GM19397 (cell line): ENCODE measurements at regions not wholly inside any gene's neighbourhood (a gene's known extent, or its start where the extent isn't known, plus 50 kb on each side); places are given as distances from the start of the nearest gene placed in this dataset.

Experiments used
- ATAC-seq: cut with Tn5 transposase; IDR thresholded peaks from one replicate; pipeline ENCODE4 v1.9.1; 2021; ENCODE audit warnings: mild to moderate bottlenecking, moderate library complexity; ENCODE audit not compliant: unreplicated experiment

- ATAC-seq, result no peak
Observed at GRCh38 chr18:42258301-42258965, 303.4 kb downstream of the PIK3C3 start.

GRCh38 chr18:42261731-42262130 is 306.7 kb downstream of the PIK3C3 start:
- ATAC-seq, result no peak

GRCh38 chr18:42264497-42264896 is 309.5 kb downstream of the PIK3C3 start:
- ATAC-seq, result no peak

GRCh38 chr18:42268186-42268725 is 313.2 kb downstream of the PIK3C3 start:
- no peak for ATAC-seq

DNA sequence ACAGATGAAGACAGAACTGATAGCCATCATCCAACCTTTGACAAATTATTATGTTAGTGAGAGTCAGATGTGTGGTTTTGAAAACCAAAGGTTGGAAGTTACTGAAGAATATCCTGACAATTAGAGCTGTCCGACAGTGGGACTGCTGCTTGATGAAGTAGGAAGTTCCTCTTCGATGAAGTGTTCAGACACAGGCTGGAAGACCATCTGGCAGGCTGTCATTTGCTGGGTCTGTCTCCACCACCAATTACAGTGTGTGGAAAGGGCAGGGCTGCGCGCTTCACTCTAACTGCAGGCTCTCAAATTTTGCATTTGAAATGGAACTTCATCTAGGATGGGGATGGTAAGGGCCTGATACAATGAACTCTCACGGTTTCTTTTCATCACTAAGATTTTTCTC is 313.8 kb downstream of the PIK3C3 start:
- no peak for ATAC-seq

GRCh38 chr18:42271647-42272414 is 316.8 kb downstream of the PIK3C3 start:
- ATAC-seq, result no peak

DNA sequence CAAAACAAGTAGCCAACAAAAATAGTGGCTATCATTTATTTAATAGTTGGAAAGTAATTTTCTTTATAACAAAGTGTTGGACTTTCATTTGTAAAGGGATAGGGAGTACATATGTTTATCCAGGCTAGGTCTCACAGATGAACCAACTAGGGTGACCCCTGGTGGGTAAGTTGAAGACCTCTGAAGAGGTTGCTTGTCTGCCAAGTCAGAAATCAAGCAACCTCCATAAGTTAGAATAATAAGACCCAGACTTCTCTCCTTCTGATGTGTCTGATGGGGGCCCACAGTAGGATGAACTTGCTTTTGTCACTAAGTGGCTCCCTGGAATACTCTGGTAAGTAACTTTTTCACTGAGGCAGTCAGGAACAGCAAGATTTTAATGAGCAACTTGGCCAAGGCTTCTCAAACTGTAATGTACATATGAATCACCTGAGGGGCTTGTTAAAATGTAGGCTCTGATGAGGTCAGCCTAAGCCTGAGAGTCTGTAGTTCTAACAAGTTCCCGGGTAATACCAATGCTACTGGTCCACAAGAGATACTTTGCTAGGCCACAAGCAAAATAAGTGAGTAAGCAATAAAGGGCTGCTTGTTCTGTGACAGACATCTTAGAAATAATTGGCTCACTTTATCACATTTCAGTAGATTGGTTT is 319.6 kb downstream of the PIK3C3 start:
- no peak for ATAC-seq

GRCh38 chr18:42275138-42275535 is 320.1 kb downstream of the PIK3C3 start:
- no peak for ATAC-seq

DNA sequence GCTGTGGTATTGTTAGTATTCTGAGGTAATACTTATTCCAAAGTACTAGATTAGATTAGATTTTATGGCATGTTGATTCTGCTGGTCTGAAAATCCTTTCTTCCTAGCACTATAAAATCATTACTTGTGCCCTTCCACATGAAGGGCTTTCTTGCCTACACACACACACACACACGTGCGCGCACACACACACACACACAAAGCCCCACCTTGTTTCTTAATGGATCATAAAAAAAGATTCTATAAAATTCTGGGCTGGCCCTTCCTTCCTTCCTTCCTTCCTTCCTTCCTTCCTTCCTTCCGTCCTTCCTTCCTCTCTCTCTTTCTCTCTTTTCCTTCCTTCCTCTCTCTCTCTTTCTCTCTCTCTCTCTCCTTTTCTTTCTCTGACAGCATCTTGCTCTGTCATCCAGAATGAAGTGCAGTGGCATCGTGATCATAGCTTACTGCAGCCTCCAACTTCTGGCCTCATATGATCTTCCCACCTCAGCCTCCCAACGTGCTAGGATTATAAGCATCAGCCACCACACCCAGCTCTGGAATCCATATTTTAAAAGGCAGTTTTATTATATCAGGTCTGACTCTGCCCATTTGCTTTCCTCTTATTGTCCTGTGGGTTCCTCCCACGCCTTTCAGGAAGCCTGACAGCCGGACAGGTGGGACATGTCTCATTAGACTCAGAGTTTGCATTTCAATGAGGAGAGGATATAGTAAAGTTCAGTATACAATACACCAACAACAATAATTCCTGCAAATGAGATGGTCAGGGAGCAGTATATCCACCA is 321.1 kb downstream of the PIK3C3 start:
- ATAC-seq, result no peak

GRCh38 chr18:42281124-42281523 is 326.1 kb downstream of the PIK3C3 start:
- ATAC-seq, result no peak

- ATAC-seq, result no peak
Observed at GRCh38 chr18:42281851-42282250, 326.8 kb downstream of the PIK3C3 start.

DNA sequence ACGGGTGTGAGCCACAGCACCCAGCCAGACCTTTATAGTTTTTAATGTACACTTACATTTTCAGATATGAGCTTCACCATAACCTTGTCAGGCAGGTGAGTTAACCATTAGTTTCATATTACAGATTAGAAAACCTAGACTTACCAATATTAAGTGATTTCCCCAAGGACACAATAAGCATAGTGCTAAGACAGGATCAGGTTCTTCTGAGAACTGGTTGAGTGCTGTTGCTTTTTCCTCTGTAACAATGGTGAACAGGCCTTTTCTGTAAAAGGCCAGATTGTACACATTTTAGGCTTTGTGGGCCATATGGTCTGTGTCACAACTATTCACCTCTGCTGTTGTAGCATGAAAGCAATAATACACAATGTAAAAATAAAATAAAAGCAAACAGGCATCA is 332.0 kb downstream of the PIK3C3 start:
- ATAC-seq, result no peak

DNA sequence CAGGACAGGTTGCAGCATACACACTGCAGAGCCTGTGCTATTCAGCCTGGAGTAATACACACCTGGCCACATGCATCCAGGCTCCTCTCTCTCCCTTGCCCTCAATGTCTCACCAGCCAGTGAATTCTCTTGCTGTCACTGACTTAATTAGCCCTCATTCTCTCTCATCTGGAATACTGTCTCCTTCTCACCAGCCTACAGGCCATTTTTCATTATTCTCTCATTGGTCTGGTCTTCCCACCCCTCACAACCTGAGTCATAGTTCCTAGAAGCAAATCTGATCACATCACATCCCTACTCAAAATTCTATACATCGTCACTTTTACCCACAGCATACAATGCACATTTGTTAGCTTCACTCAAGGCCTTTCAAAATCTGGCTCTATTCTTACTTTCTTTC is 333.1 kb downstream of the PIK3C3 start:
- no peak for ATAC-seq

- no peak for ATAC-seq
Observed at GRCh38 chr18:42289526-42289925, 334.5 kb downstream of the PIK3C3 start.

DNA sequence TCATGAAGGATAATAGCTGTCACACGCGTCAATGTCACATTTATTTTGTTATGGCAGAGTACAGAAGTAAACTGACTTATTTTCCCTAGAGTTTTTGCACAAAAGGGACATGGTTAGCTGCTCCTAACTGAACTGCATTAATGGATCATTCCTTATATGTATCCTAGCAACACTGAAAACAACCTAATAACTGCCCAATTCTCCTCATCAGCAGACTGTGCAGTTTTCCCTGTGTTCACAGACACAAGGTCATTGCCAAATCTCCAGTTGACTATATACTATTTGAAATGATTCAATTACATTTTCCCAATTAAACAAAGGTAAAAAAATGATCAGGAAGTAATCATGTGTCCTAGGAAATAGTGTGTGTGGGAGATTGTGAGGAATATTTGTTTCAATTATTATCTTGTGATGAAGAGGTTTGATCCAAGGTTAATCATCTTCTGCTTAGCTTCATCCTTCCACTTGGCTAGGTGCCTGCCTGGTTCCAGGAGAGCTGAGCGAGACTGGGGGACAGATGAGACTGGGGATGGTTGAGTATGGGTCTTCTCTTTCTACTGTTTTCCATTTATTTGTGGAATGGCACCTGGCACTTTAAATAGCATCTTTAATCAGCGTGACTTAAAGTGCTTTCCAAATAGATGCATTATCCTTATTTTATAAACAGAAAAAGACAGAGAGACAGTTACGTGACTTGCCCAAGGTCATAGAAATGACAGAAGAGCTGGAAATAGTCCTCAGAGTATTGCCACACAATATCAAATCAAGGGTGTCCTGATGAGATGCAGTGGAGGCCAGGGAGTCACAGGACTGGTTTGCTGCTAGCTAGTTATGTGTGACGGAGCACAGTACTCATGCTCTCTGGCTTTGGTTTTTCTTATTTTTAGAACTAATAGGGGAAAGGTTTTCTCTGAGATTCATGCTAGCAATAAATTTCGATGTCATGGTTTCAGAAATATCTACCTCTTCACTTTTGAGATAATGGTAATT is 335.6 kb downstream of the PIK3C3 start:
- no peak for ATAC-seq

- no peak for ATAC-seq
Observed at GRCh38 chr18:42292654-42293053, 337.6 kb downstream of the PIK3C3 start.

DNA sequence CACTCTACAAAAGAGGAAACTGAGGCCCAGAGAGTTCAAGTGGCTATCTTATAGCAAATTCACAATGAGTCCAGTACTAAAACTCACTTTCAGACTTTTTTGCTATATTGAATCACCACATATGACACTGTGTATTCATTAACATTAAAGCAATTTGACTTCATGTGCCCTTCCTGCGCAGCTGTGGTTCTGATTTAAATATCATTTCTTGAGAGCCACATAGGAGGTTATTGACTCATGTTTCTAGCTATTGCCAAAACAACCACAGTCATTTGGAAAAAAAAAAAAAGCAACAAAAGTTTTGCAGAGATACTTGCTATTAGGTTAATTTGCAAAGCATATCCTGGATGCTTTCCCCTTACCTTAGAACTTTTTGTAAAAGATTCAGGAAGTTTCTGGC is 341.2 kb downstream of the PIK3C3 start:
- no peak for ATAC-seq

DNA sequence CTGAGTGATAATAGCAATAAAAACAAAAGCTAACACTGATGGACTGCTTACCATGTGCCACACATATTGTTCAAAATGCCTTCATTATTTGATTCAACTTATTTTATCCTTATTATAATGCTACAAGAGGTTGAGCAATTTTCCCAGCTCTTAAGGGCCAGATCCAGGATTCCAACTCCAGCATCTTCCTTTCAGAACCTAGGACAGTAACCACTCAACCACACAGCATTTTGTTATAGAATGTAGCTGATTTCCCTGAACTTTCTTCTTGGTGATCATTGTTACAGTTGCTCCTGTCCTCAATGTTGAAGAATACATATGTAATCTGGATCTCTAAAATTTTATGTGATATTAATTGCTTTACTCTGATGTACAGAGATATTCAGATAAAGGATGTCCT is 341.7 kb downstream of the PIK3C3 start:
- no peak for ATAC-seq

DNA sequence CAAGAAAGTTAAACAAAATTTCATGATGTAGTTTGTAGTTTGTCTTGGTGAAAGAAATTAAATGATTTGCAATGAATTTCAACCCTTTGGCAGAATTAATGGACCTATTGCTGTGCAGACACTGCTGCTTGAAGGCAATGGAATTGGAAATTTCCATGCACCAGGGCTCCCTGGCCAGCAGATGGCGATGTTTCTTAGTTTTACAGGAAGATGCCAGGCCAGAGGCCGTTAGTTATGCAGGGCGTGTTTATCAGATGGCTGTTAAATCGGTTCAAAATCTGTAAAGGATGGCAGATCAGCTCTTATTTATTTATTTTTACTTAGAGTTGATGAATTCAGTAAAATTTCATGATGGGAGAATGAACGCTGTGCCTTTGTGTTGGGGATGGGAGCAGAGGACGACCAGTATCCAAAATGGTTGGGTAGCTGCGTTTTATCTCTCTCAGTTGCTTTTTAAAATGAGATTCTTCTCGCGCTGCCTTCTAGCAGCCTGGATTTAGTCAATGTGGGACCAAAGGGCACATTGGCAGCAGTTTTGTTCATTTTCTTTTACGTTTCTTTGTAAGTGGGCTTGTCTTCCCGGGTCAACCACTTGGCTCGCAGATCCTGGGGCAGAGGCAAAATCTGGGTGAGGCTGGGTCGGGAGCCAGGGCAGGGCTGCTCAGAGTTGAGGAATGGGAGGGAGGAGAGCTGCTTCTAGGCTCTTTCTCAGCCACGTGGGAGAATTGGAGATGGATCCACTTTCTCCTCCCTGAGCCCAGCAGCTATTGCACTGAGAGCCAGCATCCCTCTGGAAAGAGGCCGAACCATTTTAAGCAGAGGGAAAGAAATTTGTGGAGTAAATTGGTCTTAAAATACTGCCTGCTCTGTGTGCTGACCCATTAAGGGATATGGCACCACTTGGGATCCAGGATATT is 344.0 kb downstream of the PIK3C3 start:
- ATAC-seq, result peak; percentile 79
